ENCODE measurements at regions not wholly inside any gene's neighbourhood (a gene's known extent, or its start where the extent isn't known, plus 50 kb on each side); places are given as distances from the start of the nearest gene placed in this dataset.

GRCh38 chr4:111492496-111492895 lies 652.8 kb upstream of the FAM241A start:
- Histone ChIP-seq H4K20me1 (ENCODE audit: insufficient read depth, low read length) (no peaks in the 10 kb centered on the region), H3K4me2 (ENCODE audit: low read depth, low read length) (no peak overlapping the region), H3F3A (ENCODE audit: insufficient read depth, low read length) (no peaks in the 10 kb centered on the region), H3K4me3 (ENCODE audit: low read length) (no peak overlapping the region), H3K27me3 (replicated peaks; ENCODE audit: insufficient read depth, low read length) (no peaks in the 10 kb centered on the region), H3K9ac (ENCODE audit: low read length) (no peak overlapping the region), H3K9me3 (replicated peaks; ENCODE audit: insufficient read depth, low read length) (no peaks in the 10 kb centered on the region), H3K79me2 (ENCODE audit: low read length) (no peaks in the 10 kb centered on the region), H3K36me3 (replicated peaks; ENCODE audit: insufficient read depth, low read length) (no peaks in the 10 kb centered on the region), H3K27ac (ENCODE audit: low read length) (no peak overlapping the region), H3K9me2 (replicated peaks; ENCODE audit: insufficient read depth, low read length) (no peaks in the 10 kb centered on the region), H3K4me1 (ENCODE audit: low read length) (no peaks in the 10 kb centered on the region), H2AFZ (ENCODE audit: low read length) (no peak overlapping the region)
- DNase-seq = no peak
- TF ChIP-seq CTCF (IDR thresholded peaks at IDR 0.05; ENCODE audit: low read length) = no peak
- no peak for TF ChIP-seq EZH2 (optimal IDR thresholded peaks at IDR 0.05; ENCODE audit: low read depth, low read length)
- TF ChIP-seq EZH2phosphoT487 (IDR thresholded peaks at IDR 0.05; ENCODE audit: low read length) = no peak

- TF ChIP-seq CTCF (IDR thresholded peaks at IDR 0.05; ENCODE audit: low read length) (no peak), EZH2 (optimal IDR thresholded peaks at IDR 0.05; ENCODE audit: low read depth, low read length) (no peak), EZH2phosphoT487 (IDR thresholded peaks at IDR 0.05; ENCODE audit: low read length) (no peak)
These were observed 650.8 kb upstream of the FAM241A start for GRCh38 chr4:111494471-111494870.

GRCh38 chr4:111494971-111495370 lies 650.3 kb upstream of the FAM241A start:
- H3K9ac ChIP-seq (ENCODE audit: low read length) = no peak overlapping the region
- H2AFZ ChIP-seq (ENCODE audit: low read length) = no peak overlapping the region
- H3K4me2 ChIP-seq (ENCODE audit: low read depth, low read length) = no peak overlapping the region
- no peaks in the 10 kb centered on the region for H3F3A ChIP-seq (ENCODE audit: insufficient read depth, low read length)
- DNase-seq = no peak
- H3K27ac ChIP-seq (ENCODE audit: low read length) = no peak overlapping the region
- no peaks in the 10 kb centered on the region for H3K79me2 ChIP-seq (ENCODE audit: low read length)
- TF ChIP-seq EZH2phosphoT487 (IDR thresholded peaks at IDR 0.05; ENCODE audit: low read length) (no peak), EZH2 (optimal IDR thresholded peaks at IDR 0.05; ENCODE audit: low read depth, low read length) (no peak), CTCF (IDR thresholded peaks at IDR 0.05; ENCODE audit: low read length) (no peak)
- no peaks in the 10 kb centered on the region for H3K9me2 ChIP-seq (replicated peaks; ENCODE audit: insufficient read depth, low read length)
- no peaks in the 10 kb centered on the region for H4K20me1 ChIP-seq (ENCODE audit: insufficient read depth, low read length)
- no peaks in the 10 kb centered on the region for H3K9me3 ChIP-seq (replicated peaks; ENCODE audit: insufficient read depth, low read length)
- H3K4me1 ChIP-seq (ENCODE audit: low read length) = no peaks in the 10 kb centered on the region
- H3K36me3 ChIP-seq (replicated peaks; ENCODE audit: insufficient read depth, low read length) = no peaks in the 10 kb centered on the region
- no peak overlapping the region for H3K4me3 ChIP-seq (ENCODE audit: low read length)
- H3K27me3 ChIP-seq (replicated peaks; ENCODE audit: insufficient read depth, low read length) = no peaks in the 10 kb centered on the region

More at GRCh38 chr4:111494471-111494870, 650.8 kb upstream of the FAM241A start:
- Histone ChIP-seq H3K9ac (ENCODE audit: low read length) (no peak overlapping the region), H4K20me1 (ENCODE audit: insufficient read depth, low read length) (no peaks in the 10 kb centered on the region), H2AFZ (ENCODE audit: low read length) (no peak overlapping the region), H3K27me3 (replicated peaks; ENCODE audit: insufficient read depth, low read length) (no peaks in the 10 kb centered on the region), H3K27ac (ENCODE audit: low read length) (no peak overlapping the region), H3K9me3 (replicated peaks; ENCODE audit: insufficient read depth, low read length) (no peaks in the 10 kb centered on the region), H3K4me3 (ENCODE audit: low read length) (no peak overlapping the region), H3F3A (ENCODE audit: insufficient read depth, low read length) (no peaks in the 10 kb centered on the region), H3K36me3 (replicated peaks; ENCODE audit: insufficient read depth, low read length) (no peaks in the 10 kb centered on the region), H3K4me1 (ENCODE audit: low read length) (no peaks in the 10 kb centered on the region), H3K9me2 (replicated peaks; ENCODE audit: insufficient read depth, low read length) (no peaks in the 10 kb centered on the region), H3K4me2 (ENCODE audit: low read depth, low read length) (no peak overlapping the region), H3K79me2 (ENCODE audit: low read length) (no peaks in the 10 kb centered on the region)
- no peak for DNase-seq

All from MM.1S (cell line).